HUES6 (cell line): ENCODE measurements at regions not wholly inside any gene's neighbourhood (a gene's known extent, or its start where the extent isn't known, plus 50 kb on each side); places are given as distances from the start of the nearest gene placed in this dataset.

Experiments used
- H3K27ac ChIP-seq: 2 replicates; pipeline ENCODE4 v1.7.0; 2013; ENCODE audit warnings: low read depth, mild to moderate bottlenecking, low read length, inconsistent platforms
- H3K27me3 ChIP-seq: 2 replicates; pipeline ENCODE4 v1.6.1; 2013; ENCODE audit warnings: low read length; ENCODE audit not compliant: control insufficient read depth, insufficient read depth
- H3K36me3 ChIP-seq: 2 replicates; pipeline ENCODE4 v1.6.1; 2013; ENCODE audit warnings: low read length; ENCODE audit not compliant: control insufficient read depth, insufficient read depth
- H3K4me1 ChIP-seq: 2 replicates; pipeline ENCODE4 v1.6.1; 2013; ENCODE audit warnings: low read length; ENCODE audit not compliant: control insufficient read depth, insufficient read depth
- H3K4me3 ChIP-seq: 2 replicates; pipeline ENCODE4 v1.5.1; 2013; ENCODE audit warnings: low read depth, low read length
- H3K9ac ChIP-seq: one replicate; pipeline ENCODE4 v1.6.1; 2013; ENCODE audit warnings: mild to moderate bottlenecking, low read length
- H3K9me3 ChIP-seq: 2 replicates; pipeline ENCODE4 v1.6.1; 2013; ENCODE audit warnings: low read depth, low read length; ENCODE audit not compliant: control insufficient read depth, insufficient read depth

GRCh38 chrX:39464253-39464652, 633.5 kb downstream of the BCOR start:
- Histone ChIP-seq H3K36me3 (no peaks in the 10 kb centered on the region), H3K4me1 (no peaks in the 10 kb centered on the region; the same call in 1 of the 2 replicates), H3K27me3 (peaks cover 6% of the 10 kb centered on the region; the same call in 1 of the 2 replicates), H3K9ac (no peak overlapping the region), H3K27ac (no peak overlapping the region), H3K4me3 (no peak overlapping the region), H3K9me3 (peaks cover 9% of the 10 kb centered on the region)

GRCh38 chrX:39465467-39465866, 632.3 kb downstream of the BCOR start:
- H3K4me3 ChIP-seq: no peak overlapping the region
- H3K4me1 ChIP-seq: no peaks in the 10 kb centered on the region; the same call in 1 of the 2 replicates
- H3K27me3 ChIP-seq: peaks cover 6% of the 10 kb centered on the region; the same call in 1 of the 2 replicates
- no peaks in the 10 kb centered on the region for H3K36me3 ChIP-seq
- no peak overlapping the region for H3K27ac ChIP-seq
- H3K9ac ChIP-seq: no peak overlapping the region
- H3K9me3 ChIP-seq: peaks cover 6% of the 10 kb centered on the region

- no peak overlapping the region for H3K9ac ChIP-seq
- H3K27ac ChIP-seq: no peak overlapping the region
- H3K4me3 ChIP-seq: no peak overlapping the region
- peaks cover 6% of the 10 kb centered on the region for H3K9me3 ChIP-seq
- no peaks in the 10 kb centered on the region for H3K36me3 ChIP-seq
- H3K4me1 ChIP-seq: no peaks in the 10 kb centered on the region; the same call in 1 of the 2 replicates
- H3K27me3 ChIP-seq: peaks cover 6% of the 10 kb centered on the region; the same call in 1 of the 2 replicates
Measured at GRCh38 chrX:39465906-39466305, 631.9 kb downstream of the BCOR start.

GRCh38 chrX:39469126-39469525, 628.6 kb downstream of the BCOR start:
- H3K9me3 ChIP-seq: peaks cover 6% of the 10 kb centered on the region
- no peak overlapping the region for H3K9ac ChIP-seq
- H3K27ac ChIP-seq: no peak overlapping the region
- H3K36me3 ChIP-seq: no peaks in the 10 kb centered on the region
- H3K4me3 ChIP-seq: no peak overlapping the region
- H3K4me1 ChIP-seq: no peaks in the 10 kb centered on the region; the same call in 1 of the 2 replicates
- H3K27me3 ChIP-seq: peaks cover 2% of the 10 kb centered on the region; the same call in 1 of the 2 replicates

- Histone ChIP-seq H3K4me1 (peaks cover 5% of the 10 kb centered on the region; the same call in 1 of the 2 replicates), H3K36me3 (no peaks in the 10 kb centered on the region), H3K27ac (no peak overlapping the region), H3K4me3 (no peak overlapping the region), H3K27me3 (no peaks in the 10 kb centered on the region), H3K9me3 (peaks cover 6% of the 10 kb centered on the region), H3K9ac (no peak overlapping the region)
Measured at GRCh38 chrX:39470588-39471407, 627.0 kb downstream of the BCOR start.

- Histone ChIP-seq H3K36me3 (no peaks in the 10 kb centered on the region), H3K4me1 (peaks cover 13% of the 10 kb centered on the region; the same call in 1 of the 2 replicates), H3K27me3 (no peaks in the 10 kb centered on the region), H3K9ac (no peak overlapping the region), H3K4me3 (no peak overlapping the region), H3K9me3 (no peaks in the 10 kb centered on the region), H3K27ac (no peak overlapping the region)
Measured at GRCh38 chrX:39472161-39472560, 625.6 kb downstream of the BCOR start.

GRCh38 chrX:39473812-39474211, 623.9 kb downstream of the BCOR start:
- Histone ChIP-seq H3K27me3 (no peaks in the 10 kb centered on the region), H3K9ac (no peak overlapping the region), H3K9me3 (peaks cover 2% of the 10 kb centered on the region; the same call in 1 of the 2 replicates), H3K27ac (no peak overlapping the region), H3K4me1 (peaks cover 23% of the 10 kb centered on the region; the same call in 1 of the 2 replicates), H3K36me3 (no peaks in the 10 kb centered on the region), H3K4me3 (no peak overlapping the region)

- Histone ChIP-seq H3K4me3 (no peak overlapping the region), H3K9me3 (peaks cover 8% of the 10 kb centered on the region; the same call in 1 of the 2 replicates), H3K9ac (no peak overlapping the region), H3K4me1 (peaks cover 23% of the 10 kb centered on the region; the same call in 1 of the 2 replicates), H3K27me3 (no peaks in the 10 kb centered on the region), H3K27ac (no peak overlapping the region), H3K36me3 (no peaks in the 10 kb centered on the region)
Measured at GRCh38 chrX:39475372-39475771, 622.4 kb downstream of the BCOR start.

GRCh38 chrX:39476604-39477021, 621.1 kb downstream of the BCOR start:
- H3K4me1 ChIP-seq: peaks cover 23% of the 10 kb centered on the region; the same call in 1 of the 2 replicates
- H3K27ac ChIP-seq: no peak overlapping the region
- H3K9me3 ChIP-seq: peaks cover 8% of the 10 kb centered on the region; the same call in 1 of the 2 replicates
- H3K27me3 ChIP-seq: no peaks in the 10 kb centered on the region
- no peak overlapping the region for H3K9ac ChIP-seq
- H3K4me3 ChIP-seq: no peak overlapping the region
- H3K36me3 ChIP-seq: no peaks in the 10 kb centered on the region

- H3K27ac ChIP-seq: no peak overlapping the region
- peaks cover 8% of the 10 kb centered on the region; the same call in 1 of the 2 replicates for H3K9me3 ChIP-seq
- H3K27me3 ChIP-seq: no peaks in the 10 kb centered on the region
- H3K4me1 ChIP-seq: peaks cover 23% of the 10 kb centered on the region; the same call in 1 of the 2 replicates
- H3K4me3 ChIP-seq: no peak overlapping the region
- no peaks in the 10 kb centered on the region for H3K36me3 ChIP-seq
- H3K9ac ChIP-seq: no peak overlapping the region
Measured at GRCh38 chrX:39477031-39477761, 620.6 kb downstream of the BCOR start.

- no peak overlapping the region for H3K9ac ChIP-seq
- no peak overlapping the region for H3K27ac ChIP-seq
Measured at GRCh38 chrX:39477762-39478120, 620.0 kb downstream of the BCOR start.

More at GRCh38 chrX:39477762-39478120, 620.0 kb downstream of the BCOR start:
- Histone ChIP-seq H3K9me3 (peaks cover 8% of the 10 kb centered on the region; the same call in 1 of the 2 replicates), H3K36me3 (no peaks in the 10 kb centered on the region), H3K4me1 (peaks cover 23% of the 10 kb centered on the region; the same call in 1 of the 2 replicates), H3K27me3 (no peaks in the 10 kb centered on the region), H3K4me3 (no peak overlapping the region)
